ENCODE measurements at regions not wholly inside any gene's neighbourhood (a gene's known extent, or its start where the extent isn't known, plus 50 kb on each side); places are given as distances from the start of the nearest gene placed in this dataset.

DNA sequence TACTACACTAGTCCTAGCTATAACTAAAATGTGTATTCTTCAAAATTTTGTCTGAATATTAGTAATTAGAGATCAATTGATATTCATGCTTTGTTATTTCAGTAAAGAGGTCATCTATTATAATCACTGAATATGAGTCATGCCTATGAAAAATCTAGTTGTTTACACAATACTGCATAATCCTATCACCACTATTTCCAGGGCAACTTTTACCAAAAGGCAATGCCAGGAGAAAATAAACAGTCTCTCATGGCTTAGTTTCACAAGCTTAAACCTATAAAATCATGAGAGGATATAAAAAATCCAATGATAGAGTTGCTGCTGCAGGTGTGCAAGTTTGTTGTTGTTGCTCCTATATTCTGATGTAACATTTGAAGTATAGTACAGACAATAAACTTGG is 149.9 kb upstream of the COL1A2 start:
- no peaks in the 10 kb centered on the region for H3K27me3 Mint-ChIP-seq (ENCODE audit: low read depth in 3 of 3)
- TF ChIP-seq, protein P1, sequence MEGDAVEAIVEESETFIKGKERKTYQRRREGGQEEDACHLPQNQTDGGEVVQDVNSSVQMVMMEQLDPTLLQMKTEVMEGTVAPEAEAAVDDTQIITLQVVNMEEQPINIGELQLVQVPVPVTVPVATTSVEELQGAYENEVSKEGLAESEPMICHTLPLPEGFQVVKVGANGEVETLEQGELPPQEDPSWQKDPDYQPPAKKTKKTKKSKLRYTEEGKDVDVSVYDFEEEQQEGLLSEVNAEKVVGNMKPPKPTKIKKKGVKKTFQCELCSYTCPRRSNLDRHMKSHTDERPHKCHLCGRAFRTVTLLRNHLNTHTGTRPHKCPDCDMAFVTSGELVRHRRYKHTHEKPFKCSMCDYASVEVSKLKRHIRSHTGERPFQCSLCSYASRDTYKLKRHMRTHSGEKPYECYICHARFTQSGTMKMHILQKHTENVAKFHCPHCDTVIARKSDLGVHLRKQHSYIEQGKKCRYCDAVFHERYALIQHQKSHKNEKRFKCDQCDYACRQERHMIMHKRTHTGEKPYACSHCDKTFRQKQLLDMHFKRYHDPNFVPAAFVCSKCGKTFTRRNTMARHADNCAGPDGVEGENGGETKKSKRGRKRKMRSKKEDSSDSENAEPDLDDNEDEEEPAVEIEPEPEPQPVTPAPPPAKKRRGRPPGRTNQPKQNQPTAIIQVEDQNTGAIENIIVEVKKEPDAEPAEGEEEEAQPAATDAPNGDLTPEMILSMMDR (IDR thresholded peaks at IDR 0.05) = no peak
- no peak for DNase-seq
- no peak overlapping the region for H2AFZ ChIP-seq (ENCODE audit: insufficient read depth, low read depth, low read length, poor library complexity, severe bottlenecking)
- H3K27me3 ChIP-seq (ENCODE audit: control insufficient read depth in 2 of 2, insufficient read depth in 2 of 2, low read length in 2 of 2) = no peaks in the 10 kb centered on the region
- no peak overlapping the region for H3K27ac ChIP-seq (ENCODE audit: low read depth in 1 of 2, low read length in 2 of 2)
- peaks cover 2 to 3% of the 10 kb centered on the region in 2 donors for H3K4me1 ChIP-seq (ENCODE audit: control insufficient read depth in 1 of 2, insufficient read depth in 2 of 2, low read length in 2 of 2)
- H3K9me3 ChIP-seq (replicated peaks in 1 of 2; ENCODE audit: control insufficient read depth in 1 of 2, insufficient read depth in 1 of 2, low read length in 2 of 2) = no peaks in the 10 kb centered on the region
- no peaks in the 10 kb centered on the region for H3K9me3 Mint-ChIP-seq
- intact Hi-C loops (cut with micrococcal nuclease) = no loop called here
- no peaks in the 10 kb centered on the region for H3K36me3 Mint-ChIP-seq
- peaks cover 4% of the 10 kb centered on the region for H3K4me1 Mint-ChIP-seq
- no peak overlapping the region for H3K4me3 Mint-ChIP-seq
- no peak overlapping the region for H3K9ac ChIP-seq (ENCODE audit: insufficient read depth, low read length, poor library complexity, severe bottlenecking)
- H3K27ac Mint-ChIP-seq = no peak overlapping the region
- no peaks in the 10 kb centered on the region for H4K20me1 ChIP-seq (ENCODE audit: insufficient read depth, low read length)
- H3K4me3 ChIP-seq (replicated peaks in 1 of 3; ENCODE audit: low read depth in 2 of 3, low read length in 3 of 3) = no peak overlapping the region
- H3K79me2 ChIP-seq (ENCODE audit: insufficient read depth, low read length) = no peaks in the 10 kb centered on the region
- no peaks in the 10 kb centered on the region for H3K36me3 ChIP-seq (replicated peaks in 1 of 2; ENCODE audit: control insufficient read depth in 1 of 2, insufficient read depth in 2 of 2, low read length in 2 of 2)
- H3K4me2 ChIP-seq (replicated peaks; ENCODE audit: extremely low read depth, low read length, poor library complexity, severe bottlenecking) = no peak overlapping the region

DNA sequence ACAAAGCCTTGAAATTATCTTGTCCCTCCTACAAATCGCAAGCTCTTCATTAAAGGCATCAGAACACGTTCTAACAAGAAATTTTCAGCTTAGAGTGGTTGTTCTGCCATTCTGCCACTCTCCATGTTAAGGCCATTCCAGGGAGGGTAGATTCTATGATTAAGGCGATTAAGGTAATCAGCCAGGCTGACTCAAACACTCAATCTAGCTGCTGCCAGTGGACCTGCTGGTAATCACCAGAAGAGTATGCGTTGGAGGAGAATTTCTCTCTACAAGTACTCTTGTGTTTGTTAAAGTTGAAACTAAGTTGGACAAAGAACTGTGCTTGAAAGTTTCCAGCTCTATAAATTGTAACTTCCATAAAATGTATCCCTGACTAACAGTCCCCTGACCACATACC is 149.2 kb upstream of the COL1A2 start:
- TF ChIP-seq, protein P1 (IDR thresholded peaks at IDR 0.05) = no peak
- no peak overlapping the region for H3K4me3 ChIP-seq (replicated peaks in 1 of 3; ENCODE audit: low read depth in 2 of 3, low read length in 3 of 3)
- H2AFZ ChIP-seq (ENCODE audit: insufficient read depth, low read depth, low read length, poor library complexity, severe bottlenecking) = no peak overlapping the region

More for the DNA sequence above, 149.2 kb upstream of the COL1A2 start:
- Histone ChIP-seq H3K79me2 (ENCODE audit: insufficient read depth, low read length) (no peaks in the 10 kb centered on the region), H3K36me3 (replicated peaks in 1 of 2; ENCODE audit: control insufficient read depth in 1 of 2, insufficient read depth in 2 of 2, low read length in 2 of 2) (no peaks in the 10 kb centered on the region), H3K9ac (ENCODE audit: insufficient read depth, low read length, poor library complexity, severe bottlenecking) (no peak overlapping the region), H3K9me3 (replicated peaks in 1 of 2; ENCODE audit: control insufficient read depth in 1 of 2, insufficient read depth in 1 of 2, low read length in 2 of 2) (no peaks in the 10 kb centered on the region), H3K4me1 (ENCODE audit: control insufficient read depth in 1 of 2, insufficient read depth in 2 of 2, low read length in 2 of 2) (no peaks in the 10 kb centered on the region), H3K27me3 (ENCODE audit: control insufficient read depth in 2 of 2, insufficient read depth in 2 of 2, low read length in 2 of 2) (no peaks in the 10 kb centered on the region), H3K4me2 (replicated peaks; ENCODE audit: extremely low read depth, low read length, poor library complexity, severe bottlenecking) (no peak overlapping the region), H4K20me1 (ENCODE audit: insufficient read depth, low read length) (no peaks in the 10 kb centered on the region), H3K27ac (ENCODE audit: low read depth in 1 of 2, low read length in 2 of 2) (no peak overlapping the region)
- DNase-seq = no peak
- Mint-ChIP-seq H3K4me1 (no peaks in the 10 kb centered on the region), H3K4me3 (no peak overlapping the region), H3K27me3 (ENCODE audit: low read depth in 3 of 3) (no peaks in the 10 kb centered on the region), H3K27ac (no peak overlapping the region), H3K9me3 (peaks cover 0 to 3% (median 0%) of the 10 kb centered on the region in 7 donors), H3K36me3 (no peaks in the 10 kb centered on the region)
- no CpG with 5 or more reads among the region's 4 CpGs for WGBS (ENCODE audit: insufficient coverage)
- intact Hi-C loops (cut with micrococcal nuclease) = no loop called here

Measured in CD14-positive monocyte (primary cell).